Stimulated activated CD4-positive, alpha-beta T cell treated with anti-CD3 and anti-CD28 coated beads, Interleukin-4, amount 100 ng/mL, for 48 hours (primary cell): ENCODE measurements at regions not wholly inside any gene's neighbourhood (a gene's known extent, or its start where the extent isn't known, plus 50 kb on each side); places are given as distances from the start of the nearest gene placed in this dataset.
"Not testable (repeated sequence)": the region's sequence is repeated elsewhere in the genome, so short reads cannot be mapped to it uniquely, and the experiment has no call there.

Experiments
- DNase-seq, 2 donors: peaks; one replicate each; pipeline ENCODE4 v3.0.0-alpha.2; 2020; ENCODE audit warnings: low read depth in 2 of 2

GRCh38 chr10:120110196-120110595, 217.7 kb downstream of the SEC23IP start:
- no peak for DNase-seq

DNA sequence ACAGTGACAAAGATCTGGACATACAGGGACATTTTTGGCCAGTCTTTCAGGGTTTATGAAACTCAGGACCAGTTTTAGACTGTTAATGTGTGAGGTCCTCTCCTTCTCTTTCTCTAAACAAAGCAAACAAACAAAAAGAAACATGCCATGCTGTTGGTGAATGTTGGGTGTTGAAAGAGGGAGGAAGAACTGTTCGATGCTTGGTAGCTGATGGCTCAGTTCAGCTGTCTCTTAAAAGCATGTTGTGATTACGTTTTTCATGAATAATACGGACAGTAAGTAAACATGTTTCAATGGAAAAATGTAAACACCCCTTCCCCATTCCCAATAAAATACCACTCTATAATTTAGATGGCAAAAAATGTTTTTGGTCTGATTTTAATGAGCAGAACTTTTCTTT, 219.1 kb downstream of the SEC23IP start:
- DNase-seq: no peak

GRCh38 chr10:120112809-120113208, 220.3 kb downstream of the SEC23IP start:
- no peak for DNase-seq

- DNase-seq: no peak
Measured at GRCh38 chr10:120115959-120116358, 223.4 kb downstream of the SEC23IP start.

DNA sequence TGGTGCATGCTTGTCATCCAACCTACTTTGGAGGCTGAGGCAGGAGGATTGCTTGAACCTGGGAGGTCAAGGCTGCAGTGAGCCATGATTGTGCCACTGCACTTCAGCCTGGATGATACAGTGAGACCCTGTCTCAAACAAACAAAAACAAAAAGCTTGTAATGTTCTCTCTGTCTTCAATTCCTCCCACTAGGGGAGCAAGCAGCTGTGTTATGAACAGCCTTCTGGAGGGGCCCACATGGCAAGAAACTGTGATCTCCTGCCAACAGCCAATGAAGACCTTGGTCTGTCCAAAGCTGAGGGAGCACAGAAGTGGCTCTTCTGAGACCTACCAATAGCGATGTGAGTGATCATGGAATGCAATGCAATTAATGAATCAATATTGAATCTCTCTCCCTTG, 229.2 kb downstream of the SEC23IP start:
- no peak for DNase-seq

GRCh38 chr10:120131183-120131582, 238.7 kb downstream of the SEC23IP start:
- no peak for DNase-seq

- no peak for DNase-seq
Measured at GRCh38 chr10:120132811-120133210, 240.3 kb downstream of the SEC23IP start.

- no peak for DNase-seq
Measured at GRCh38 chr10:120138689-120139088, 246.2 kb downstream of the SEC23IP start.

DNA sequence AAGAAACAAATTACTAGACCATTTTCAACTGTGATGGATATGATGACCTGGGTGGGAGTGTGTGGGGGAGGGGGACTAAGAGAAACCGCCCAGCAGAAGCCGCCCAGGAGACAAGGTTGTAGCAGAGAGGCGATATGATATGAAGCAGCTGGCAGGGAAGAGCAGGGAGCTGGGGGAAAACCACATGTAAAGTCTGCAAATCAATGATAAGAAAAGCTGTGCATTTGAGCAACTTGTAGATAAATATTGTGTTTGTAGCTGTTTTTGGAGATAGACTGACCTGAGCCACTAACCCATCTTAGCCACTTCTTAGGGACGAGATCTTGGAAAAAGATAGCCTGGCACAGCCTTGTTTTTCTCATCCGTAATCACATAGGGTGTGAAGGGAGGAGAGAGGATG, 252.6 kb downstream of the SEC23IP start:
- no peak for DNase-seq

DNA sequence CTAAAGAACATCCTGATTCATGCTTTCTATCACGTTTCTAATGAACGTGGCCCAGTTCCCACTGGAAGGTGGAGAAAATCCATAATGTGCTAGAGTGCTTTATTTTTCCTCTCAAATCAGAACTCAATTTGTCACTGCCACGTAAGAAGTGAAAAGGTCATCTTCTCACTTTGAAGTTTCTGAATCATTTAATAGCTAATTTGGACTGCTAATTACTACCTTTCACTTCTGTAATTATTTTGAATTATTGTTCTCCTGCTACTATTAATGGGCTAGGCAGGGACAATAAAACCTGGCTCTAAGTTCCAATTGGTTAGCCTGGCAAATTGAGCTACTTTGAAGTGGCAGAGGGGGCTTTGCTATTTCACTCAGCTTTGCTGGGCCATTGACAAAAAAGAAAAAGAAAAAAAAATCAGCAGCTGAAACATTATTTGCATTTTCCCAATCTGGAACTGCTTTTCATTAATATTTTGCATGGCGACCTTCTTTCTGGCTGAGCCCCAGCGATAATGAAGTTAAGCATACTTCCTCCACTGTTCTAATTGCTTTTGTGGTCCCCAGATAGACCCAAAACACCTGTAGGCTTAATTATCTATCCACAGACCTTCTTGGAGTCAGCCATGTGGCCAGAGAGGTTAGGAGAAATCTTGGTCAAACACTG, 264.2 kb downstream of the SEC23IP start:
- DNase-seq: no peak

DNA sequence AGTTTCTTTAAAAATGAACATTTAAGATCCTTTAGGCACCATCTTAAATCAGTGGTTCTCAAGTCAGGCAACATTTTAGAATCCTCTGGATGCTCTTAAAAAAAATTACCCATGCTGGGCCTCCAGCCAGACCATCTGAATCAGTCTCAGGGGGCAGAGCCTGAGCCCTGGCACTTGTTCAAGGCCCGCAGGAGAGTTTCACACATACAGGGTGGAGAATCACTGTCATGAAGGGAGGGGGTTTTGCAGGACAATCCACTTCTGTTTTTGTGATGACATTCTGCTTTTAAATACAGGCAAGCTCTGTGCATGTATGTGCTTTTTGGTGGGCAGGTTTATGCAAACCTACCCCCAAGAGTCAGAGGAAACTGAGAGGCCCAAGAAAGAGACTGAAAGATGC, 268.6 kb downstream of the SEC23IP start:
- DNase-seq: no peak

DNA sequence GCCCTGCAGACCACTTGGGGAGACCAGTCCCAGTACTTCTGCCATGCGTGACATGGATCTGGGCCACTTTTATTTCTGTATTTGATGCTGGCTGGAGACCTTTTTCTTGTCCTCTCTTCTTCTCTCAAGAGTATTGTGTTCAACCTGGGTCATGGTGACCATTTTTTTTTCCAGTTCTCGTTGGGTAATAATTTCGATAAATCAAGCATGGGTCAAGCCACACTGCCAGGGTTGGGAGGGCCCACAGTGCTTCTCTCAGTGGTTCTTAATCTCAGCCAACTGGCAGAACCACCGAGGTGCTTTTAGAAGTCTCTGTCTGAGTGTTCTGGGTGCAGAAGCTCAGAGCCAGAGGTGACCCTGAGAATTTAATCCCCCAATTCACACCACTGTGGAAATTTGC, 269.9 kb downstream of the SEC23IP start:
- no peak for DNase-seq

DNA sequence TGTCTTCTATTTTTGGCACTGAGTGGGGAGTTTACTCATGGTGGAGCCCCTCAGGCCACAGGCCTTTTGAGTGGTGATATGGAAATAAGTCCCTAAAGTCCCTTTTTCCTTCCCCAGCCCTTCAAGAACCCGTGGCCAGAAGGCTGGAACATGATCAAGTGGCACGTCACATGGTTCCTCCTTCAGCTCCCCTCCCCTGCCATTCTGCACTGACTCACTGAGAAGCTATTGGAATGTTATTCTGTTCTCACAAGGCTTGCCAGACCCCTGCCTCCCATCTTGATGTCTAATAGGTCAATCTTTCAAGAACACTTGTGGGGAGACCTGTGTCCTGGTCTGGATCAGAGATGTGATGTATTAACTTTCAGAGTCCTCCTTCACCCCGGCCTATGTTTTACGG, 279.8 kb downstream of the SEC23IP start:
- DNase-seq: no peak

DNA sequence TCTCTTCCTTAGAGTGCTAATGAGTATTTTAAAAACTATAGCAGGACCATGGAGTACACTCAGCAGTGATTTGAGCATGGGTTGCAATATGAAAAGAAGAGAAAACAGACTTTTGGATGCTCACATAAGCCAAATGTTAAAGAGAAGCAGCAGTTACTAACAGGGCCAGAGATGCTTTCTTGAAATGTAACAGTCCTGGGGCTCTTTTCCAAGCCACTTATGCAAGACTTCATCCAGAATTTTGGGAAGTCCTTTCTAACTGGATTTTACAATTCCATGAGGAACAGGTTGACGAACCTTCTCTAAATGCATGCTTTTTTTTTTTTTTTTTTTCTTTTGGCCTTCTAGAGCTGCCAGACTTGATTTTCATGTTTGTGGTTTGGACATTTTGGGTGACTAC, 282.0 kb downstream of the SEC23IP start:
- no peak for DNase-seq

- no peak for DNase-seq
Measured at GRCh38 chr10:120177330-120177729, 279.7 kb upstream of the PLPP4 start.

- DNase-seq: no peak
Measured at GRCh38 chr10:120180160-120180559, 276.9 kb upstream of the PLPP4 start.

GRCh38 chr10:120181154-120181553, 275.9 kb upstream of the PLPP4 start:
- no peak for DNase-seq

GRCh38 chr10:120182431-120182830, 274.6 kb upstream of the PLPP4 start:
- DNase-seq: no peak

DNA sequence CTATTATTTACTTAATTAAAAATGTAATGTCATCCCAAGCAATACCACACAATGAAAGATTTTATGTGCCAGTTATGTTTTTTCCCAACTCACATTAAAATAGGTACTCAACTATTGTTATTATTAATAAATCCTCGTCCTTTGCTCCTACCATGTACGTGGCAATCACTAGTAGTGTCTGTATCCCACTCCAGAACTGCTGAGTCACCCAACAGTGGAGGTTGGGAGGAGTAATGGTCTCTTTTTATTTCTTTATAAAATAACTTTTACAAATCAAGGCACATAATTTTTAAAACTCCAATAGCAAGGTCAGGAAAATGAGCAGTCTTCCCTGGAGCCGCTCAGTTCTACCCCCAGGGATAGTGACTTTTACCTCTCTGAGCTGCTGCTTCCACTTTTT, 273.5 kb upstream of the PLPP4 start:
- no peak for DNase-seq

DNA sequence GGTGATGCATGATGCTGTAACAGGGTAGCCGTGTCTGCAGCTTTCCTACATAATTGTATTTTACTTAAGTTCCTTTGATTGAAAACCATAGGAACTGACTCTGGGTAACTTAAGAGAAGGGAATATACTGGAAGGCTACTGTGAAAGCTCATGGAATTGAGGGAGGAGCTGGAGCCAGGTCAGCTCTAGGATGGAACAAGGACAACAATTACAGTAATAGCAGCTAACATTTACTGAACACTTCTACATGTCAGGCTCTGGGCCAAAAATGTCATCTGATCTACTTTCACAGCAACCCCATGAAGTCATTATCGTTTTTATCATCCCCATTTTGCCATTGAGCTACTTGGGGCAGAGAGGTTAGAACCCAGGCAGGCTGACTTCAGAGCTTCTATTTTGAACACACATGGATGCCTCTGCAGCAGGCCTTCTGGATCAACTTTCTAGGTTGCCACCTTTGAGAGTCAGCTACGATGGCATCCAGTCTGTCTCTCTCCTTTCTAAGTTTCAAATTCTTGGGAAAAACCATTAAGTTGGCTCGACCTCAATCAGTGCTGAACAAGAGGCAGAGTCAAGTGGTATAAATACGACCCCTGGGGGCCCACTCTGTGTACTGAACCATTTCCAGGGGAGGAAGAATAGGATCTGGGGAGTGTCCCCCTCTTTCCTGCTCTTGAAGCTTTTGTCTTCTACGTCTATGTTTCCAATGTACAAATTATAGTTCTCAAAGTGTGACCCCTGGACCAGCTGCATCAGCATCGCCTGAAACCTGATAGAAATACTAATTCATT, 272.3 kb upstream of the PLPP4 start:
- DNase-seq: no peak

GRCh38 chr10:120186506-120186905, 270.5 kb upstream of the PLPP4 start:
- no peak for DNase-seq

DNA sequence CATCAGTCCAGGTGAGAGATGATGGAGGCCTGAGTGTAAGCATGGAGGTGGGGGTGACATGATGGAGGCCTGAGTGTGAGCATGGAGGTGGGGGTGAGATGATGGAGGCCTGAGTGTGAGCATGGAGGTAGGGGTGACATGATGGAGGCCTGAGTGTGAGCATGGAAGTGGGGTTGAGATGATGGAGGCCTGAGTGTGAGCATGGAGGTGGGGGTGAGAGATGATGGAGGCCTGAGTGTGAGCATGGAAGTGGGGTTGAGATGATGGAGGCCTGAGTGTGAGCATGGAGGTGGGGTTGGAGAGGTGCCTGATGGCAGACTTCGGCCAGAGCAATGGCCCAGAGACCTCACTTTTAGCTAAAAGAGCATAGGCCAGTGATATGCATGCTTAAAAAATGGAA, 269.9 kb upstream of the PLPP4 start:
- DNase-seq: not testable (repeated sequence)

DNA sequence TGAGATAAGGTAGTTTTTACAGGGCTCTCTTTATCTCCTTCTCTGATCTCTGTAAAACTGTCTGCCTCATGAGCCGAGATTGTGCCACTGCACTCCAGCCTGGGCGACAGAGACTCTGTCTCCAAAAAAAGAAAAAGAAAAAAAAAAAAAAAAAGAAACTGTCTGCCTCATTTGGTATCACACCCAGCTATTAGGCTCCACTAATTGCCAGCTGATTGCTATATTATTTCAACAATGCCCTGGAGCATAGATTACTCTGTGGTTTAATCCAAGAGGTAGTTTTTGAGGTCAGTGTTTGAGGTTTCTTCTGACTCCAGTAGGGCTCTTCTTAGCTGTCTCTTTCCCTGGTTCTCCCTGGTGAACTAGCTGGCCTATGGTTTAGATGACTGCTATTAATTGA, 268.1 kb upstream of the PLPP4 start:
- no peak for DNase-seq
